AG04449 (cell line): ENCODE measurements at regions not wholly inside any gene's neighbourhood (a gene's known extent, or its start where the extent isn't known, plus 50 kb on each side); places are given as distances from the start of the nearest gene placed in this dataset.

ENCODE experiments used
- CTCF ChIA-PET: fragments of 350-600 bp; formaldehyde crosslinking; extraction: SDS; loops from one replicate; lab custom pipeline; 2021; ENCODE audit warnings: antibody characterized with exemption; lab: Yijun Ruan, JAX
- POLR2A ChIA-PET: fragments of 400-600, 350-600 bp; formaldehyde crosslinking; extraction: SDS; loops from one replicate; lab custom pipeline; 2020; ENCODE audit warnings: antibody characterized with exemption, inconsistent platforms; lab: Yijun Ruan, JAX
- DNase-seq: peaks from one replicate; pipeline ENCODE4 v3.0.0-alpha.2; 2010; ENCODE audit warnings: low read depth, low spot score
- H3K4me3 ChIP-seq: 2 replicates; pipeline ENCODE4 v1.5.1; 2011; ENCODE audit warnings: low read depth, mild to moderate bottlenecking, control low read depth, low read length
- TF ChIP-seq, protein P1 (sequence below): IDR thresholded peaks from one replicate; pipeline ENCODE4 v1.5.1; 2011; ENCODE audit warnings: mild to moderate bottlenecking, moderate library complexity, low read length, control low read depth, inconsistent platforms; ENCODE audit not compliant: insufficient read depth; ENCODE audit errors: missing control alignments

DNA sequence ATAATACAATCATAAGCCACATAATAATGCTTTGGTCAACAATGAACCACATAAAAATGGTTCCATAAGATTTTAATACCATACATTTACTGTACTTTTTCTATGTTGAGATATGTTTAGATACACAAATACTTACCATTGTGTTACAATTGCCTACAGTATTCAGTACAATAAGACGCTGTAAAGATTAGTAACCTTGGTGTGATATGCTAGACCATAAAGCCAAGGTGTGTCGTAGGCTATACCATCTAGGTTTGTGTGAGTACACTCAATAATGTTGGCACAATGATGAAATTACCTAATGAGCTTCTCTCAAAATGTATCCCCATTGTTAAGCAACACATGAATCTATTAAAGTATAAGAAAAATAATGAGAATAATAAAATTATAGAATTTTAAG lies 662.3 kb downstream of the SATB2 start:
- DNase-seq = no peak
- POLR2A ChIA-PET = no interaction called here
- H3K4me3 ChIP-seq = no peak overlapping the region
- CTCF ChIA-PET = no interaction called here
- TF ChIP-seq, protein P1, sequence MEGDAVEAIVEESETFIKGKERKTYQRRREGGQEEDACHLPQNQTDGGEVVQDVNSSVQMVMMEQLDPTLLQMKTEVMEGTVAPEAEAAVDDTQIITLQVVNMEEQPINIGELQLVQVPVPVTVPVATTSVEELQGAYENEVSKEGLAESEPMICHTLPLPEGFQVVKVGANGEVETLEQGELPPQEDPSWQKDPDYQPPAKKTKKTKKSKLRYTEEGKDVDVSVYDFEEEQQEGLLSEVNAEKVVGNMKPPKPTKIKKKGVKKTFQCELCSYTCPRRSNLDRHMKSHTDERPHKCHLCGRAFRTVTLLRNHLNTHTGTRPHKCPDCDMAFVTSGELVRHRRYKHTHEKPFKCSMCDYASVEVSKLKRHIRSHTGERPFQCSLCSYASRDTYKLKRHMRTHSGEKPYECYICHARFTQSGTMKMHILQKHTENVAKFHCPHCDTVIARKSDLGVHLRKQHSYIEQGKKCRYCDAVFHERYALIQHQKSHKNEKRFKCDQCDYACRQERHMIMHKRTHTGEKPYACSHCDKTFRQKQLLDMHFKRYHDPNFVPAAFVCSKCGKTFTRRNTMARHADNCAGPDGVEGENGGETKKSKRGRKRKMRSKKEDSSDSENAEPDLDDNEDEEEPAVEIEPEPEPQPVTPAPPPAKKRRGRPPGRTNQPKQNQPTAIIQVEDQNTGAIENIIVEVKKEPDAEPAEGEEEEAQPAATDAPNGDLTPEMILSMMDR = no peak

DNA sequence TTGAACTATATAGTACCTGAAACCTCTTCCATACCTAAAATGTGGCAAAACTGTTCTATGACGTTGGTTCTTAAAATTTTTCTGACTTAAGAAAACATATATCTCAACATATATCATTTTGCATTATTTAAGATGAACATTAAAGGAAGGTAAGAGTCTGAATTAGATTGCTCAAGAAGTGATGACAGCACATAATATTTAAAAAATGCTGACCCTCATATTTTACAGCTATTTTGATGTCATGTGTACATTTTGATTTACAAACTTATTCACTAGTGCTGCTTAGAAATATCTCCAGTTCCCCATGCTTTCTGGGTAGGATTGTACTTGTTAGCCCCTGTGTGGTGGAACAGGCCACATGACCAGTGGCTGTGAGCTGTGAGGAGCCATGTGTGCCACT lies 666.1 kb downstream of the SATB2 start:
- TF ChIP-seq, protein P1 = no peak
- no peak for DNase-seq
- no peak overlapping the region for H3K4me3 ChIP-seq
- ChIA-PET POLR2A (no interaction called here), CTCF (no interaction called here)

DNA sequence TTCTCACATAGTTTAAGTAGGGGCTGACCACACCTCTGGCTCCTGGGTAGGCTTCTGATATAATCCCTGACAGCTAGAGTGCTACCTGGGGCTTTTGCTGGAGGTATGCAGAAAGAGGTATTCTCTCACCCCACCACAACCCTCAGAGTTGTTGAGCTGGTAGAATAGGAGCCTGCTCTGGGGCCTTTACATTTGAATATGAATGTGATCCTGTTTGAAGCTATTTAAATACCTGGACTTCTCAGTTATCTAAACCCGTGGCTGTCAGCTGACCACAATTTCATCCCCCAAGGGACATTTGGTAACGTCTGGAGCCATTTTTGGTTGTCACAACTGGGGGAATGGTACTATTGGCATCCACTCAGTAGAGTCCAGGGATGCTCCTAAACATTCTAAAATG lies 669.1 kb downstream of the SATB2 start:
- CTCF ChIA-PET = no interaction called here
- DNase-seq = no peak
- no peak overlapping the region for H3K4me3 ChIP-seq
- POLR2A ChIA-PET = no interaction called here
- TF ChIP-seq, protein P1 = no peak

DNA sequence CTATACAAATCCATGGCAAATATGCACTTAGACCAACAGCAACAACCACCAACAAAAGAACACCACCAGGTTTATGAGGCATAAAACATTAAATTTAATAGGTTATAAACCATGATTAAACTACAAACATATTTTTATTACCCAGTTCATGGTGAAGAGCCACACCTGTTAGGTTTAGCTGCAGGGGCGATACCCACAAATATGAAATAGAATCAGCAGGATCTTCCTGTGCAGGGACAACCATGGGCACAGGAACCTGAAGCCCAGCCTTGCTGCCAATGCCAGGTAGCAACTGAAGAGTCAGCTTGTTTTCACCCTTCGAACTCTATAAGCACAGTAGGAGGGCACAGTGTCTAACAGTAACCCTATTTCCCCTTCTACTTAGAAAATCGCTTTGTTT lies 675.0 kb downstream of the SATB2 start:
- POLR2A ChIA-PET = no interaction called here
- no peak for DNase-seq

DNA sequence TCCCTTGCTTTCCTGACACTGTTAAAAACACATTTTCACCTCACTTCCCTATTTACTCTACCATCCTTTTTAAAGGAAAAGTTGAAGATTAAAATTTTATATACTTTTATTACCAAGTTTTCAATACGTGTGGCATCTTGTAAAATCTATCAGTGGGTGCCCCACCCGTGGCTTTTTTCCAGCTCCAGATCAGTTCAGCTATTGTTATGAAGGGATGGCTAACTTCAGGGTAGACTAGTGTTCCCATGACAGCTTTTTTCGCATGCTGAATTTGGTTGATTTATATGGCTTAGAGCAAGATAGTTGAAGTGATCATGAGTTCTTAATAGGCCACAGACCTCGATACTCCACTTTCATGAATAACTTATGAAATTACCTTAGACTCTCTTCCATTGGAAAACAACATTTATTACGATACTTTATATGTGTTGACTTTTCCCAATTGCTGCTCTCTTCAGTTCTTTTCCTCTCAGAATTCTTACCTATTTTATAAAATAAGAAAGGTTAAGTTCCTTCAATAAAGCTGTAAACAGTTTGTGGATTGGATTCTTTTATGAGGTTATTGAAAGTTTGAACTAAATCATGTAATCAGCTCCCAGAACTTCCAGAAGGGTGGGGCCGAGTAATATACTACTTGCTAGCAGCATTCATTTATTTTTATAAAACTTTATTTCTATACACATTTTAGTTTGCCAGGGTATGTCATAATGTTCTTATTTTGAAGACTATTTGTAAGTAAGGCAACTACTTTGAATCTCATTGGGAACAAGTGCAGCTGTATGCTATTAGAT lies 680.9 kb downstream of the SATB2 start:
- ChIA-PET CTCF (no interaction called here), POLR2A (no interaction called here)
- TF ChIP-seq, protein P1 = no peak
- DNase-seq = no peak
- no peak overlapping the region for H3K4me3 ChIP-seq

More for the DNA sequence above, 675.0 kb downstream of the SATB2 start:
- CTCF ChIA-PET = no interaction called here
- TF ChIP-seq, protein P1 = no peak
- no peak overlapping the region for H3K4me3 ChIP-seq

DNA sequence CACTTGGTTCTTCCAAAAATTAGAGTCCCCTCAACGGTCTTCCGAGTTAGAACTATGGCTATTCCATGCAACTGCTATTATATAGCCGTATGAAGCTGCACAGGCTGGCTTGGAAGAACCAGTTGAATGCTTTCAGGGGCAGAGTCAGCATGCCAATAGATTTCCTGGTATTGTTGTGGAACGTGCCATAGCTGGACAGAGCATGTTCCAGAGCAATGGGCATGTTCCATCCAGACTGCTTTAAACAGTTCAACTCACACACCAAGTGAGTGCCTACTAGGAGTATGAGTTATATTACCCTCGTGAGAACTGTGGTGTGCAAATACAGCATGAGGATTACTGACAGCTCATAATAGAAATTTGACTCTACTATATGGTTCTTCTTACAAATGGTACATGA lies 682.0 kb downstream of the SATB2 start:
- H3K4me3 ChIP-seq = no peak overlapping the region
- ChIA-PET POLR2A (no interaction called here), CTCF (interaction anchor here (1.7 kb wide), 1 partner anchor 9 kb away, joined by 4 read pairs; no protein-coding TSS in a partner anchor)
- DNase-seq = no peak
- TF ChIP-seq, protein P1 = no peak
